NCI-H128 (cell line): ENCODE measurements at regions not wholly inside any gene's neighbourhood (a gene's known extent, or its start where the extent isn't known, plus 50 kb on each side); places are given as distances from the start of the nearest gene placed in this dataset.
"Not testable (repeated sequence)": the region's sequence is repeated elsewhere in the genome, so short reads cannot be mapped to it uniquely, and the experiment has no call there.

Source experiments
- DNase-seq: peaks from one replicate; lab custom pipeline; 2025; ENCODE audit not compliant: unreplicated experiment; lab: John Stamatoyannopoulos, UW

DNA sequence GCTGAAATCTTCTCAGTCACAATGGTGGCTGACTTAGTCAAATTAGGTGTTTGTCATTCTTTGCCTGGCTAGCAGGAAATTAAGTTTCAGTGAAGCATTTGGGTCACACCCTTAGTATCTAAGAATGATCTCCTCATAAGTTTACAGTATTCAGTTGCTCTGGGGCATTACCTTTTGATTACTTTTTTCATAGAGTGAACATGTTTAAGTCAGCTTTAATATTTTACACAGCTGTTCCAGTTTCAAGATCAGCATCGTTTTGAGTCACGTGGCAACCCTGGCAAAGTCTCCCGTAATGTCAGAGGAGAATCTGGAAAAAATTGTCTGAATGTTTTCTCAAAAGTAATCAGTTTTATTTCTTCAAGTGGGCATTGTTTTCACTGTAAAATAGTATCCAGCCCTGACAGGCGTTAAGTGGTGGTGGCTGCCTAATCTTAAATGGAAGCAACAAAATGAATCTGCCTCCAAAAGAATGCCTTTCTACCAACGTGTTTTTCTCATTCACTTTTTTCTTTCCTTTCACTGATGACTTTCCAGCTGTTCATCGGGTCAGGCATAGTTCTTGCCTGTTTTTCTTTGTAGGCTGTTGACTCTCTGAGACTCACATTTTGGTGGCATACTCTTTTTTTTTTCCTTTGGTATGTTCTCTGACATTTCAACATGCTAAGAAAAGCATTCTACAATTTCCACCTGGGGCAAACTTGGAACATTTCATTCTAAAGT, 319.6 kb upstream of the TCF4 start:
- DNase-seq: no peak

DNA sequence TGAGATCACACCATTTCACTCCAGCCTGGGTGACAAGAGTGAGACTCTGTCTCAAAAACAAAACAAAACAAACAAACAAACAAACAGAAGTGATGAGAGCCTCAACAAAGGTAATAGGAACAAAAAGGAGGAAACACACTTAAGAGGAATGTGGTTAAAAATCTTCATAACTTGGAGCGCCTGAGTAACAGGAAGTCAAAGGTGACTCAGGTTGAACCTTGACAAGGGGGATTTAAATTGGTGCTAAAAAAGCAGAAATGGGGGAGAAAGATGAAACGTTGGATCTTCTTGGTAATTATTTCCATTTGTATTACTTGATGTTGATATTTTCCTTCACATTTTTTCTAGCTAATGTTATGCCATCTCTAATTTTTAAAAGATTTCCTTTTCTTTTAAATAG, 318.5 kb upstream of the TCF4 start:
- no peak for DNase-seq

DNA sequence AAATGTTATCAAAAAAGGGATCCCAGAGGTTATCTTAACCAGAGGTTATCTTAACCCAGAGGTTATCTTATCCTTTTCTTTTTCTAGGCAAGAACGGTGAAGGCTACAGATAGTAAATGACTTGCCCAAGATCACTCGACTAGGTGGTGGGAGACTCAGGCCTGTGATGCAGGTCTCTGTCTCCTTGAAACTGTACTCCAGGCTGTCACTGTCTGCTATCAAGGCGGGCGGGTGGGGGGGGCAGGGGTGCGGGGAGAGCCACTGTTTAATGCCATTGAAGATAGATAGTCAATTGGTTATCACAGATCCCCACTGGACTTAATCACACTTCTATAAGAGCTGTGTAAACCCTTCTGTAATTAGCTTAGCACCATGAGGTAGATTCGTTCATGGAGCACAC, 315.9 kb upstream of the TCF4 start:
- DNase-seq: no peak

DNA sequence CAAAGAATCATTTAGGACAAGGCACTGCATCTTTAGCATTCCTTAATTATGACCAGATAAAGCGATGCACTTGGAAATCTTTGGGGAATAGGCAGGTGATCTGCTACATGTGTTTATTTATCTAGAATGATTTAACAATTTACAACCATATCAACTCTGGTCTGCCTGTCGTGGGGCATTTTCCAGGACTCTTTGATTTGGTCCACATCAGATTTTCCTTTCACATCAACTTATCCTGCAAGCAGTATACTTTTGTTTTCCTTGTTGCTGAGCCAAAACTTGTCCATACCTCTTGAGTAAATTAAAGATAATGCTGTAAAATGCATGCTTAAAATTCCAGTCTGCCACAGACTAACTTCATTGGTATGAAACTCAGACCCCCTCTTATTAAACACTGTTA, 312.4 kb upstream of the TCF4 start:
- DNase-seq: no peak

DNA sequence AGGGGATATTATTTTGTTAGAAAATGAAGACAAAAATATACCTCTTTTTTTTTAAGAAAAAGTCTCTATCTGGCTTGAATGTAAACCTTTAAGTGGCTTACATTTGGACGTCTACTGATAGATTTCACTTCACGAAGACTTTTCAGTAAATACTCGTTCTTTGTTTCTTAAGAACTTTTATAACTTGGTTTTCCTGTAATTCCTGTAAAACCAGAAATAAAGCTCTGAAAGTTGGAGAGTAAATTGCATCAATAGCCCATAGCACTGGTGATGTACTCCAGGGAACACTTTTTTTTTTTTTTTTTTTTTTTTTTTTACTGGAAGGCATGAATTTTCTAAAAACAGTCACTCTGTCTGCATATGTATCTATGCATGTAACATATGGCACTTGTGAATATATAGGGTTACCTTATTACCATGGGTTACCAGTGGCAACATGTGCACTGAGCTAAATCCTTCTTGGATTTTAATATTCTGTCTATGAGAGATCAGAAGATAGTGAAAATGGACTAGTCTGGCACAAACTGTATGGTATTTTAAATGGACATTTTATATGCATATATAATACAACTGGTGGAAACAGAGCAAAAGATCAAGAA, 309.2 kb upstream of the TCF4 start:
- no peak for DNase-seq

DNA sequence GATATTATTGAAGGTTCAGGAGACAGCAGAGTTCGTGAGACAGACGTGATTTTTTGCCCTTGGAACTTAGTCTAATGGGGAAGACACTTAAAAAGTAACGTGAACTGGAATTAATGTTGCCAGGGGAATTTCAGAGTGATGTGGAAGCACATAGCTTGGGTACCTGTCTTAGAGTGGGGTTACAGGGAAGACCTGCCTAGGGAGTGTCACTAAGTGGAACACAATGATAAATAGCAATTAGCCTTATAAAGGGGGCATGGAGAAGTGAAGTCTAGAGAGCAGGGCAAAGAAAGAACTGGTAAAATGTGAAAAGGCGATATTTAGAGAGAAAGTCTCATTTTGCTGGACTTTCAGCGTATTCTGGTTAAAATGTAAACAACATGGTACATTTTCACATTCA, 306.0 kb upstream of the TCF4 start:
- DNase-seq: no peak

DNA sequence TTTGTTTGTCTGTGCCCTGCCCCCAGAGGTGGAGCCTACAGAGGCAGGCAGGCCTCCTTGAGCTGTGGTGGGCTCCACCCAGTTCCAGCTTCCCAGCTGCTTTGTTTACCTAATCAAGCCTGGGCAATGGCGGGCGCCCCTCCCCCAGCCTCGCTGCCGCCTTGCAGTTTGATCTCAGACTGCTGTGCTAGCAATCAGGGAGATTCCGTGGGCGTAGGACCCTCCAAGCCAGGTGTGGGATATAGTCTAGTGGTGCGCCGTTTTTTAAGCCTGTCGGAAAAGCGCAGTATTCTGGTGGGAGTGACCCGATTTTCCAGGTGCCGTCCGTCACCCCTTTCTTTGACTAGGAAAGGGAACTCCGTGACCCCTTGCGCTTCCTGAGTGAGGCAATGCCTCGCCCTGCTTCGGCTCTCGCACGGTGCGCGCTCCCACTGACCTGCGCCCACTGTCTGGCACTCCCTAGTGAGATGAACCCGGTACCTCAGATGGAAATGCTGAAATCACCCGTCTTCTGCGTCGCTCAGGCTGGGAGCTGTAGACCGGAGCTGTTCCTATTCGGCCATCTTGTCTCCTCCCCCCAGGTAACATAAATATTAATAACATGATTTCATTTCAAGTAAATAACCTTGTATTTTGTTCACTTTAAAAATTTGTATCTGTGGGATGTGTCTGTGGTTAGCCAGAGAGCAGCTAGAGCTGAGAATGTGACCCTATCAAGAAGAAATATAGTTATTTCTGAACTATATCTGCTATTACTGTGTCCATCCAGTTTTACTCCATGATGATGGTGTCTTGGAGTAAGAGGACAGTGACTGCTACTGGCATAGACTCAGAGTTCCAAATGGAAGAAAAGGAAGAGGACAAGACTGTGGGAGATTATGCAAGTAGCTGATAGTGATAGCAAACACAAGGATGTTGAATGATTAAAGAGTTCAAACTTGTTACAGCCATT, 305.1 kb upstream of the TCF4 start:
- DNase-seq: not testable (repeated sequence)

DNA sequence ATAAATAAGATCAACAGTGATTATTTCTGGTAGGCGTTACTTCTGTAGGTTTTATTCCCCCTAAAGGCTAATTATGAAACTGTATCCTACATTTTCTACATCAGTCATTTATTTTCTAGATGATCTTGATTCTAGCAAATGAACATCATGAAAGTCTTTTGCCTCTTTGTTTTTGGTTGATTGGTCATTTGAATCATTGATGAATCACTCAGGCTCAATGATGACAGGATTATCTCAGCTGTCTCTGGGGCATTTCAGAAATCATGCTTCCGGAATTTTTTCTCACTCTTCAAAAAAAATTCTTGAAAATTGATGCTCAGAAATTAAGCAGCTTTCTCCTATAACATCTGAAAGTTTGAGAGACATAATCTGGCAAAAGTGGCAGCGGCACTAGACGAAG, 298.9 kb upstream of the TCF4 start:
- no peak for DNase-seq

DNA sequence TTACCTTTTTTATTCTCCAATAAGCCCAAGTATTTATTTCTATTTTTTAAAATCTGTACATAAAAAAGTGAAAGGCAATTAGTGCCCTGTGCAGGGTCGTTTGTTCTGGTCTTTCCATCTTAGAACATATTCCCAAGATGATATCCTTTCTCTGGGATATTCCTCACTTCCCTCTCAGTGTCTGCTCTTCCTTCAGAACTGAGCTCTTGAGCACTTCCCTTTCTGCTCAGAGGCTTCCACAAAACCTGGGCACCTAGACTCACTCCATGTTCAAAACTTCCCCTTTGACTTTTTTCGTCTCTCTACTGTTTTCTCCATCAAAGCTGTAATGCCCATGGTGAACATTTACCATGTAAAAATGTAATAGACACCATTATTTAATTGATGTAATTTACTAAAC, 296.5 kb upstream of the TCF4 start:
- no peak for DNase-seq

DNA sequence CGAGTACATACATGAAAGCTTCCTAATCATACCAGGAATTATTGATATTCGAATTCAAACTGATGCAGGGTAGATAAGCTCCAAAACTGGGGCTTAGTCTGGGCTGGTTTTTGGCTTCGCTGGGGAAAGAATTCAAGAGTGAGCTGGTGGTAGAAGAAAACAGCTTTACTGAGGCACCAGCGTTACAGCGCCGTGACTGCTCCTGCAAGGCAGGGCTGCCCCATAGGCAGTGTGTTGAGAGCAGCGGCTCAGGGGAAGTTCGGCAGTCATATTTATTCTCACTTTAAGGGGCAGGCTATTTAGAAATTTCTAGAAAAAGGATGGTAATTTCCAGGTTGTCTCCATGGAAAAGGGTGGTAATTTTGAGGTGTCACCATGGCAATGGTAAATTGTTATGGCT, 292.6 kb upstream of the TCF4 start:
- DNase-seq: no peak

DNA sequence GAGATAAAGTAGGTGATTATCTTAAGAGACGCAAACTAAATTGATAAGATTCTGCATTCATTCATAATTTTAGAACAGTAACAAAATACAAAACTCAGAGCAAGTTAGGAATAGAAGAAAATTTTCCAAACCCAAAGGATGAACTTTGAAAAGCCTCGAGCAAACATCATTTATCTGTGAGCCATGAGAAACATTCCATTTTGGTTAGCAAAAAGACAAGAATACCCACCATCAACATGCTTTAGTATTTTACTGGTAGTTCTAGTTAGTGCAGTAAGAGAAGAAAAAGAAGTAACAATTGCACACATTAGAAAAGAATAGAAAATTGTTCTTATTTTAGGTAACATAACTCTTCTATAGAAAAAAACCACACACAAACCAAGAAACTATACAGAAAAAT, 291.3 kb upstream of the TCF4 start:
- DNase-seq: no peak

DNA sequence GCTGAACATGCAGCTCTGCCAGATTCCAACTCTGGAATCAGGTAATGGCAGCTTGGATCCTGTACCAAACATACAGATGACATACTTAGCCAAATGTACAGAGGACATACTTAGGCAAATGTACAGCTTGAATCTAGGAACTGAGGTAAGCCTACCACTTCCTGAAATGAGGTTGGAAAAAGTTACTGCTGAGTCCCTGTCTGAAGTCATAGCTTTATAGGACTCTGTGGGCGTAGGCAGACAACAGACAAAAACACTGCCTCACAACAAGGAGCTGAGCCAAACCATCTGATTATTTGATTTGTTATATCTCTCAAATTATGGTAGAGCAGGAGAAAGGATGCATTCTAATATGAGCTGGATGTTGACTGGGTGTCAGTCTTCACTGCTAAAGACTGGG, 290.2 kb upstream of the TCF4 start:
- no peak for DNase-seq

DNA sequence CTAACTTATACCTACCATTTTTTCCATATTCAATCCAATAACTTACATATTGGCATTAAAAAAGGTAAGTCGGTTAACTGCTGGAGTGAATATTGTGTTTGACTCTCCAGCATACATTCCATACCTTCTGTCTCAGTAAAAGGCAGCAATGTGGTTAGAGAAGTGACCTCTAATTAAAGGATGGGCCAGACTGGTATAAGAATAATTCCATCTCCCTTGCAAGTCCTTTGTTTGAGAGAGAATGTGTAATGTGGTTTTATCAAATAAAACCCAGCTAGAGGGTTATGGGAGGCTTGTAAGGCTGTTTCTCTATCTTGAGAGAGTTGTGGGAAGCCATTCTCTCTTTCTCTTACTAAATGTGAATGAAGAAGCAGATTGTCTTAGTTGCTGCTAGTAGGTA, 289.3 kb upstream of the TCF4 start:
- DNase-seq: no peak

DNA sequence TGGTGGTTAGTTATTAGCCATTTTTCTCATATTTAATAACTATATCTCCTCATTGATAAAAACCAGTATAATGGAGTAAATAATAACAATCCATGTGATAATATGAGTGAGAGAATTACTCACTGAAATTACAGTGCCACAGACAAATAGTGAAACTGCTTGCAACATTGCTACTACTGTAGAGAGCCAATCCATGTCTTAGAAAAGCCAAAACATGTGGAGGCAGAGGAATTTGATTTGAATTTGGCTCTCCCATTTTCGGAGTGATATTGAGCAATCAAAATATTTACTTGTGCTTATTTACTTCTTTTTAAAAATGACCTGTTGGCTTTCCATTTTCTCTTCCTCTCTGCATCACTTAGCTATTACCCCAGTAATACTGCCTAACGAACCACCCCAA, 288.3 kb upstream of the TCF4 start:
- no peak for DNase-seq

DNA sequence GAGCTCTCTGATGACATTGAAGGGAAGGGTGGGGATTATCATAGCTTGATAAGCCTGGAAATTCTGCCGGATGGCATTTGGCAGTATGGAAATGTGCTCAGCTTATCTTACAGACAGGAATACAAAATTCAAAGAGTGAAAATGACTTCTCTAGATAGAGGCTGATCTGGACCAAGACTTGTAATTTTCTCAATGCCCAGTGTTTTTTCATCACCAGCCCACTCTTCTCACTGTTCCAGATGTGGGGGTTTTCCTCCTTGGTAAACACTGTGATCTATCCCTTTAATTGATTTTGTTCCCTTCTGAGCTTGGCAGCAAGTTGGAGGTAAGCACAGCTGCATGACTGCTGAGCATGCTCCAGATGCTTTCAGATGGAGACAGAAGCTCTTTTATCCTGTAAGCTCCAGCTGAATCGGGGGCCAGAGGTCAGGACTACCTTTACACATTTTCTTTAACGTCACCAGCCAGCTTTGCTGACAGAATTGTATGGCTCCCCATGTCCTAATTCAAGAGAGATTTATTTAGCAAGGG, 287.4 kb upstream of the TCF4 start:
- DNase-seq: no peak

DNA sequence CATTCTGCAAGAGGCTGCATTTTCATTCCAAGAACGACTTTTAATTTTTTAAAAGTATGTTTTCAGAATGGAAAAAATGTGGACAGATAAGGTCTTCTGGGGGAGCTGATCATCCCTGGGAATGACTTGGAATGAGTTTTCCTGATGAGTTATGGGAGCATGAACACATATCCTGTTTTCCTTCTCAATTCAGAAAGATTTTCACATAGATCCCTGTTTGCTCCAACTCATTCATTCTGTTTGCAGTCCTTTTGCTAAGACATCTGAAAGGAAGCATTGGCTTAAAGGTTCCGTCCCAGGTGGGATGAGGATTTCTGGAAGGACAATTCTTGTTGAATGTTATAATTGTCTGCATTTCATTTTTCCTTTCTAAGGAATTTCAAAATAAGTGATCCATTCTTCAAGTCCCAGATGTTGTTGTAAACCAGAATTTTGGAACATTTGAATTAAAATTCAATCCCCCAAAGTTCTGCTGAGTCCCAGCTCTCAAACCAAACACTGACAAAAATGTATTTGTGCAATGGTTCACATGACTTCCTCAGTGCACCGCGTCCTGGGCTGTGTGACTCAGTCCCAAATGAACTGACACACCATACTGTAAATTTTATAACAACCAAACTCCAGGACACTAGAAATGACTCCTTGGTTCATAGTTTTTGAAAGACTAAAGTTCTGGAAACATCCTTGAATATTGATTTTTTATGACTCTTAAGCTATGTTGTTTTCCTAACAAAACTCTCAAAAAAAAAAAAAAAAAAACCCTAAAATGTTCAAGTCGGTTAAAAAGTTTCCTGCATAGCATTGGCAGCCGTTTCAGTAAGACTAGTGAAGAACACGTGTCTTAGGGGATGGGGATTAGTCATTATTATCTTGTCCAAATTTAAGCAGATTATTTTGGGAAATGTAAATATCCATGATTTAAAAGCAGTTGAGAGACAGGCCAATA, 281.8 kb upstream of the TCF4 start:
- DNase-seq: no peak

DNA sequence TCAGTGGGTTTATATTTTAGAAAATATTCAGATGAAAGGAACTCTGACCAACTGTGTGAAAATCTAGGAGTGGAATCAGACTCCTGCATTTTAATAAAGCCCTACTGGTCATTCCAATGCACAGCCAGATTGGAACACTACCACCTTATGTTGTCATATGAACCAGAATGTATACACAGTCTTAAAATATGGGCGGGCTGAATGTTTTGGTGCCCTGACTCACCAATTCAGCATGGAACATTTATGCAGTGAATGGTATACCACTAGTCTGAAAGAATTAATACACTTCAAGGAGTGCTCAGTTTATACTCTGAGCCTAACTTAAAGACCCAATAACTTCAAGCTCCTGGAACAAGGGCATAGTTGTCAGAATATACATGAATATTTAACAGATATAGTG, 280.9 kb upstream of the TCF4 start:
- no peak for DNase-seq

DNA sequence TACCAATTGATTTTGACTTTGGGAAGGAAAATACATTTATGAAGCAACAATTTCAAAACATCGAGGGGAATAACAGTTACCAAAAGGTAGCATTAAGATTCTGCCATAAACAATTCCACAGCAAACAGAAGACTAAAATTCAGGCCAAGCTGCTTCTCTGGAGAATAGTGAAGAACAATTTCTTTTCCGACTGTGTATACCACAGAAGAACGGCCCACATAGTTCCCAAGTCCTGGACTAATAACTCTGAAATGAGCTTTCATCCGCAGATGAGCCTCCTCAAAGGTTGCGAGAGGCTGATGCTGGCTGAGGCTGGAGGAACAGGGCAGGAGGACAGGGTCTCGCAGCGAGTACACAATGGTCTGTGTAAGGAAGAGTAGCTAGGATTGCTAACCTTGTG, 278.9 kb upstream of the TCF4 start:
- DNase-seq: no peak

DNA sequence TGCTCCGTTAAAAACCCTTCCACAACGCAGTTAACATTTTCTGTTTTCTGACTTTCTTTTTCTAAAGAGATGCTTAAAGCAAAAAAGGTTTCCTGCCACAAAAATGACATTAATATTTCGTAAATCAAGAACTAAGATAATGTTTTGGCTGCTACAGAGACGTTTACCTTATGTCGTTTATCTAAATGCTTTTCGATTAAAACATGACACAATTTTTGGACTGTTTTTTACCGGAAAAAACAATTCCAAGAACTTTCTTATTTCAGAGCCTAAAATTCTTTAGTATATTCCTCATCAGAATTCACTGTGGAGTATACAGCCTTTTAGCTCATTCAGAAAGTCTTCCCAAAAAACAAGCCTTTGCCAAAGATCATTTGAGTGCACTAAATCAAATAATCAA, 278.0 kb upstream of the TCF4 start:
- no peak for DNase-seq

DNA sequence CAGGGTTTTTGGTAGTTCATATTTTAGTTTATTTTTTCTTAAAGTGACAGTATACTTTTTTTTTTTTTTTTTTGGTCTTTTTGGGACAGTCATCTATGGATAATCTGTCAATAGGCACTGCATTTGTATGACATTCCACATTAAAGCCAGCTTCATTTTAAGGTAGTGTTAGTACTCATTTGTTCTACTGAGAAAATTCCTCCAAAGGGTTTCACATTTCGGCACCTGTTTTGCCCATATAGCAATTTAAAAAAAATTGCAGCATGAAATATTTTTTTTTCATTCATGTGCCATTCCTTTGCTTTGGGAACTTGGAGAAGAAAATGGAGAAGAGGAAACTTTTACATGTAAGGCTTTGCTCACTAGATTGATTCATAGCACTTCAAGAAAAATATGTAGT, 276.3 kb upstream of the TCF4 start:
- no peak for DNase-seq

DNA sequence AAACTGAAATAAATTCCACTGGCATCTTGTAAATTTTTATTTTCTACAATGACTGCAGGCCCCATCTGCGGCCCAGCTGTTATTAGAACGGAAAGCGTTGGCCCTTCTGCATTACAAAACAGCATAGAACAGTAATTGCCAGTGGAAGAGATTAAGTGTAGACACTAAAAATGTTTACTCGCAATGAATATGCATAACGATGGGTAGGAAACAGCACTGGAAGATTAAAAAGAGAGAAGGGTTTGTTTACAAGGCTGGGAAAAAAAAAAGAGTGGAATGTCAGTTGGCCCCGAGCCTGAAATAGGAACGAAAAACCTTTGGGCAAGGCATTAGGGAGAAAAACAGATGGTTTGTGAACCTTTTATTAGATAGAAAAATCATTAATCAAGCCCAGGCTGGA, 275.9 kb upstream of the TCF4 start:
- DNase-seq: no peak
